ENCODE measurements at regions not wholly inside any gene's neighbourhood (a gene's known extent, or its start where the extent isn't known, plus 50 kb on each side); places are given as distances from the start of the nearest gene placed in this dataset.
"Not testable (repeated sequence)": the region's sequence is repeated elsewhere in the genome, so short reads cannot be mapped to it uniquely, and the experiment has no call there.

GRCh38 chr3:147237991-147238390 lies 168.4 kb downstream of the ZIC4 start:
- DNase-seq (ENCODE audit: low spot score): no peak

DNA sequence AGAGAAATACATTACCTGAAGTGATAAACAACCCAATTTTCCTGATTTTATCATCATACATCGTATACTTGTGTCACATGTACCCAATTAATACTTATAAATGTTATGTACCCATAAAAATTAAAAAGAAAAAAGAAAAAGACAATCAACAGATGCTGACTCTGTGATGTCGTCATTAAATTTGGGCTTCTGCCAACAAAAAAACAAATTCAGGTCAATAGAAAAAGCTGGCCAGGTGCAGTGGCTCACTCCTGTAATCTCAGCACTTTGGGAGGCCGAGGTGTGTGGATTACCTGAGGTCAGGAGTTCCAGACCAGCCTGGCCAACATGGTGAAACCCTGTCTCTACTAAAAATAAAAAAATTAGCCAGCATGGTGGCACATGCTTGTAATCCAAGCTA lies 174.4 kb downstream of the ZIC4 start:
- DNase-seq (ENCODE audit: low spot score): not testable (repeated sequence)

GRCh38 chr3:147231111-147231510 lies 175.2 kb downstream of the ZIC4 start:
- DNase-seq (ENCODE audit: low spot score): no peak

- no peak for DNase-seq (ENCODE audit: low spot score)
Observed at GRCh38 chr3:147222291-147222690, 184.1 kb downstream of the ZIC4 start.

DNA sequence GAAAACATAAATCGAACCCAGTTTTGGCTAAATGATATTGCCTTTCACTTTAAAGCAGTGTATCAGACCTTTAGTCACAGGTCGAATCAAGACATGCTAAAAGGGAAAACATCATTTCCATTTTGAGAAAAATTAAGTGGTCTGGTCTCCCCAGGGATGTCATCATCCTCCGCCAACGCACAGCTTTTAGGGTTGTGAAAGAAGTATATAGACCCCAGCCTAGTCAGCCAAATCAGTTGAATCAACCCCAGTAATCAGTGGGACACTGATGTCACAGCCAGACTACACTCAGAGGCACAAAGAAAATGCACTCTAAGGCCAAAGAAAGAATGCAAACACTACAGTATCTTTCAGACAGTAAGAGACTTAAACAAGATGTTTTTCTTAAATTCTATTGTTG lies 187.4 kb downstream of the ZIC4 start:
- DNase-seq (ENCODE audit: low spot score): no peak

DNA sequence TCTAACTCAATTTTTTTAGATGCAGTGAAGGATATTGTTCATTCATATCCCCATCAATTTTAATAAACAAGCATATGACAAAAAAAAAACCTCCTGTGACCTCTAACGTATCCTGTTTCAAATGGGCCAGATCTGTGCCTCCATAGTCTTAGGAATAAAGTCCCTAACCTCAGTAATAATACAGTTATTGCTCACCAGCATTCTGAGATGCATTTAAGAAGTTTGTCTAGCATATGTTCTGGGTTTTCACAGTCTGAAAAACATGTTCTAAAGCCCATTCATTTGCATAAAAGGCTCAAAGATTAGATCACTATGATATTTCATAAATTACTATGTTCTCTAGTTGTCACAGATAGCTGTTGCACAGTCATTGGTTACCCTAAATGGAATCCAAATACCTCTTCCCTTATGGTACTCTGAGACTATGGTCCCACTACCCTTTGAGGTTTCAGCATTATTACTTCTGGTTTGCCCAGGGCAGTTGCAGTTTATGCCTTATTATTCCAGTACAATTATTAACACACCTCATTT lies 190.1 kb downstream of the ZIC4 start:
- DNase-seq (ENCODE audit: low spot score): no peak

DNA sequence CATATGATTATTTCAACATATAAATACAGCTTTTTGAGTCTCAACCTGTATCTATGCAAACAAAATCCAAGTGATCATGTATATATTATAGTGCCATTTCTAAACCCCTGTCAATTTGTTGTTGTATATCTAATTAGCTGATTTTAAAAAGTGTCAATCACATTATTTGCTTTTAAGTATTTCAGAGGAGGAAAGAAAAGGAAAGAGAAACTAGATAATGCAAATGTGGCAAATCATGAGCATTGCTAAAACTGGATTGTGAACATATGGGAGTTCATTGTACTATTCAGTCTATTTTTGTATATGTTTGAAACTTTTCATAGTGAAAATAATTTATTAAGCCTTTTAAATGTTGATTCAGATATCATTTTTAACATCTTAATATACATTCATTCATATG lies 190.7 kb downstream of the ZIC4 start:
- no peak for DNase-seq (ENCODE audit: low spot score)

DNA sequence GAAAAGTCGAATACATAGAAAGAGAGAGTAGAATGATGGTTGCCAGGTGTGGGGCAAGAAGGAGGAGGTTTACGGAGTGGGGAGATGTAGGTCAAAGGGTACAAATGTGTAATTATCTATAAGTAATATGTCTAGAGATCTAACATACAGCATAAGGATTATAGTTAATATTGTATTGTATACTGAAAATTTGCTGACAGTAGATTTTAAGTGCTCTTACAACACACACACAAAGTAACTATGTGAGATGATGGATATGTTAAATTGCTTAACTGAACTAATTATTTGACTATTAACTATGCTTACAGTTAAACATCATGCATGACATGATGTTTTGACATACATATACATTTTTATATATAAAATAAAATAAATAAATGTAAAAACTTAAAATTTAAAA lies 192.7 kb downstream of the ZIC4 start:
- DNase-seq (ENCODE audit: low spot score): no peak

GRCh38 chr3:147210676-147211075 lies 195.7 kb downstream of the ZIC4 start:
- DNase-seq (ENCODE audit: low spot score): no peak

- DNase-seq (ENCODE audit: low spot score): no peak
Observed at GRCh38 chr3:147201086-147201485, 205.3 kb downstream of the ZIC4 start.

GRCh38 chr3:147200545-147200944 lies 205.8 kb downstream of the ZIC4 start:
- no peak for DNase-seq (ENCODE audit: low spot score)

DNA sequence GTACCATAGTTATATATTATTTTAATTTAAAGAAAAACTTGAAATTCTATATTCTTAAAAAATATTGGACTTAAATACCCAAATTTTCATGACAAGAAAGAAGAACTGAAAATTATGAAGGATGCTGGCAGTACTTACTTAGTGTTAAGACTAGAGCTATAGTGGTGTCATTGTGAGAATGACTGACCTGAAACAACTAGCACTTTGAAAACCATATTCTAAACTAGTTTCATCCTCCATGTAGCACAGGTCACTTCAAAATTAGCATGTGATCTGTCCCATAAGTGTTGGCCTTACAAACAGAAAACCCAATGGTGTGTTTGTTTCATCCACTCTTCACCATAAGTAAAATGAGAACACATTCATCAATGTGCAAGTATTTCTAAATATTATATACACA lies 208.6 kb downstream of the ZIC4 start:
- DNase-seq (ENCODE audit: low spot score): no peak

DNA sequence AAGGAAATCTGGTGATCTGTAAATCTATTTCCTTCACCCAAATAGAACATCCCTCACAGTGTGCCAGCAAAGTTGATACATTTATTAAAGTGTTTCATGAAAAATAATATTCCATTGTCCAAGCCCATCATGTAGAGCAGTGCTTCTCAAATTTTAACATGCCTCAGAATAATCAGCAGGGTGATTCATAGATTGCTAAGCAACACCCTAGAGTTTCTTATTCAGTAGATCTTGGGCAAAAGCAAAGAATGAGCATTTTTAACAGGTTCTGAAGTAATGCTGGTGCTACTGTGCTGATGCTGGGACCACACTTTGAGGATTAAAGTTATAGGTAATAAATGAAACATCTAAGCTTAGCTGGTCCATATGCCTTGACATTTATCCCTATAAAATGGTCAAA lies 210.5 kb downstream of the ZIC4 start:
- DNase-seq (ENCODE audit: low spot score): no peak

DNA sequence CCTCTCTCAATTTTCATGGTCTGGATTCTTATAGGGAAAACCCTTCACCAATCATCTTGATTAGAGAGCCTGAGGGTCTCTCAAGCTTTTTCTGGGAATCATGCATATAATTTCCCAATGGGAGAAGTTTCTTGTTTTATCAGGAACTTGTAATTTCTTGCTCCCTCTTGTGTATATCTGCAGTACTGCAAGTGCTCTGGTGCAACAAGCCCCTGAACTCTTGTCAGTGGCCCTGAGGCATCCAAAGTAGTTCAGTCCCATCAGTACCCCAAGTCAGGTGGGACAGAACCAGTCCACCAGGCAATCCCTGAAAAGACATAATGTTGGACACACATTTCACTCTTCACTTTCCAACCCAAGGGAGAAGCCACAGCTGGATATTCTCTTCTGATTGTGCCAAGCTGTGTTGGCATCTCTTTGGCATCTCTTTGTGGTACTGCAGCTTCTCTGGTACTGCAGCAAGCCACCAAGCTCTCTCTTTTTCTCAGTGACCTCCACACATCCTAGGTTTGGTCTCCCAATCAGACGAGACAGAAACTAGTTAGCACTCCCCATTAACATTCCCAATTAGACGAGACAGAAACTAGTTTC lies 214.5 kb downstream of the ZIC4 start:
- DNase-seq (ENCODE audit: low spot score): peak; percentile 55

- no peak for DNase-seq (ENCODE audit: low spot score)
Observed at GRCh38 chr3:147189016-147189415, 217.3 kb downstream of the ZIC4 start.

GRCh38 chr3:147187687-147188086 lies 218.7 kb downstream of the ZIC4 start:
- no peak for DNase-seq (ENCODE audit: low spot score)

DNA sequence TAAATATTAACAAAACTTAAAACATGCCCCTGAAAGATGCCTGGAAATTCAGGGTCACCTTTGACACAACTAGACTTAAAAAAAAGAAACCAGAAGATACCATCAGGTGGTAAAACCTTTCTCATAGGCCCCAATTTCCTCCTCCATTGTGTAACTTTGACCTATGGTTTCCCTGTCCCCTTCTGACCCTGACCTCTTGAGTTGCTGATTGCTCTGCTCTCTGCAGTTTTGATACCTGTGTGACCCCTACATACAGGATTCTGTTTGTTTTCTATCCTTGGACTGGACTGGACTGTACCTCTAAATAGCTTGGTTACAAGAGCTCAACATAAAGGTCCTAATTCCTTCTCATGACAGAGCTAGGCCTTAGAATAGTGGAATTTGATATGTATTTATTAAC lies 220.6 kb downstream of the ZIC4 start:
- DNase-seq (ENCODE audit: low spot score): no peak

DNA sequence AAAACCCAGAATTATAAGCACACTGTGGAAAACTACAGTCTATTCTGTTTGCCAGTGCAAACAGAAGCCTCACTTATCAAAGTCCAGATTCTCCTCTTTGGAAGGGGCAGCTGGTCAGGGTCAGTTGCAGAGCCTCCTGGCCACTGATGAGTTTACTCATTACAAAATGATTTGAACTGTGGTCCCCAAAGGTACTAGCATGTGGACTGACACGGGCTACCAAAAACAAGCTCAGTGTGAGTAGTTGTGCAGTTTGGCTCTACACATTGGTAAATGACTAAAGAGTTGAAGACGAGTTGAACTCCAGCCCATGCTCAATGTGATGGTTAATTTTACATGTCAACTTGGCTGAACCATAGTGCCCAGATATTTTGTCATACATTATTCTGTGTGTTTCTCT lies 221.5 kb downstream of the ZIC4 start:
- no peak for DNase-seq (ENCODE audit: low spot score)

- DNase-seq (ENCODE audit: low spot score): no peak
Observed at GRCh38 chr3:147173257-147173656, 233.1 kb downstream of the ZIC4 start.

GRCh38 chr3:147162743-147163142 lies 243.6 kb downstream of the ZIC4 start:
- DNase-seq (ENCODE audit: low spot score): no peak

DNA sequence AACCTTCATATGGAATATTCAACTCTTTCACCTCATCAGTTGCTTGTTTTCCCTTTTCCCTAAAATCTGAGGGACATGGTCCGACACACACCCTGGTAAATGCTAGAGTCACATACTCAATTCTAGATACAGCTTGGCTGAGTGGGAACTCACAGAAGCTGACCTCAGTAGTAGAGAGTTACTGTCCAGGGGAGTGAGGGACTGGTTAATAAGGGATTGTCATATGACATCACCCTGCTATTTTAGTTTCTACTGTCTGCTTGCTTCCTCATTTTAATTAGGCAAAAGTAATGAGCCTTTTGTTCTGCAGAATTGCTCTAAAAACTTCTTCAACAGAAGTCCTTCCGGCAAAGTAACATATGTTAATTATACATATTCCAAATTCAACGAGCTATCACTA lies 244.5 kb downstream of the ZIC4 start:
- no peak for DNase-seq (ENCODE audit: low spot score)

GRCh38 chr3:147160984-147161383 lies 245.4 kb downstream of the ZIC4 start:
- DNase-seq (ENCODE audit: low spot score): no peak

DNA sequence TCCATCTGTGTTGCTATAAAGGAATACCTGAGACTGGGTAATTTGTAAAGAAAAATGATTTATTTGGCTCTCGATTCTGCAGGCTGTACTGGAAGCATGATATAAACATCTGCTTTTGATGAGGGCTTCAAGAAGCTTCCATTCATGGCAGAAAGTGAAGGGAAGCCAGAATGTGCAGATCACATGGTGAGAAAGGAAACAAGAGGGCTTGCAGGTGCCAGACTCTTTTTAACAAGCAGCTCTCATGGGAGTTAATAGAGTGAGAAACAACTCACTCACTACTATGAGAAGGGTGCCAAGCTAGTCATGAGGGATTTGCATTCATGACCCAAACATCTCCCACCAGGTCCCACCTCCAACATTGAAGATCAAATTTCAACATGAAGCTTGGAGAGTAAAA lies 247.2 kb downstream of the ZIC4 start:
- DNase-seq (ENCODE audit: low spot score): no peak

GRCh38 chr3:147157631-147158030 lies 248.7 kb downstream of the ZIC4 start:
- DNase-seq (ENCODE audit: low spot score): no peak

GRCh38 chr3:147154988-147155387 lies 251.4 kb downstream of the ZIC4 start:
- DNase-seq (ENCODE audit: low spot score): not testable (repeated sequence)
